Heart left ventricle (tissue), 16 donors: ENCODE measurements at regions not wholly inside any gene's neighbourhood (a gene's known extent, or its start where the extent isn't known, plus 50 kb on each side); places are given as distances from the start of the nearest gene placed in this dataset.
A peak's percentile ranks its signal among the peaks of the same experiment; 100 is the strongest.

ENCODE experiments used
- ATAC-seq, 4 donors: fragments of 200-7000 bp; cut with Tn5 transposase; one replicate each; pipeline ENCODE4 v1.9.1; 2020 to 2022; ENCODE audit warnings: moderate library complexity in 4 of 4, mild to moderate bottlenecking in 3 of 4, moderate number of reproducible peaks in 1 of 4
- DNase-seq, 5 donors: peaks; one replicate each; pipeline ENCODE4 v3.0.0-alpha.2; 2020
- H3K27ac ChIP-seq, 12 donors: fragments of 200-600 bp; sonication (generic) in 4 of 12; one replicate each; pipeline versions ENCODE4 v1.5.0 to v1.8.0; 2016 to 2022; ENCODE audit warnings: mild to moderate bottlenecking in 2 of 12
- H3K27me3 ChIP-seq, 9 donors: fragments of 200-600 bp; sonication (generic) in 2 of 9; one replicate each; pipeline versions ENCODE4 v1.5.1 to v1.8.0; 2016 to 2022; ENCODE audit warnings: mild to moderate bottlenecking in 3 of 9
- H3K36me3 ChIP-seq, 9 donors: fragments of 200-600 bp; sonication (generic) in 2 of 9; one replicate each; pipeline versions ENCODE4 v1.5.0 to v1.8.0; 2018 to 2022; ENCODE audit warnings: mild to moderate bottlenecking in 2 of 9
- H3K4me1 ChIP-seq, 12 donors: fragments of 200-600 bp; sonication (generic) in 4 of 12; one replicate each; pipeline versions ENCODE4 v1.5.0 to v1.8.0; 2016 to 2022; ENCODE audit warnings: mild to moderate bottlenecking in 3 of 12
- H3K4me3 ChIP-seq, 12 donors: fragments of 200-600 bp; sonication (generic) in 4 of 12; one replicate each; pipeline versions ENCODE4 v1.5.0 to v1.8.0; 2017 to 2022; ENCODE audit warnings: mild to moderate bottlenecking in 9 of 12, moderate library complexity in 4 of 12
- H3K9me3 ChIP-seq, 12 donors: fragments of 200-600 bp; sonication (generic) in 4 of 12; one replicate each; pipeline versions ENCODE4 v1.5.0 to v1.8.0; 2016 to 2022; ENCODE audit warnings: mild to moderate bottlenecking in 1 of 12
- POLR2A ChIP-seq, 2 donors: fragments of 450-650 bp; IDR thresholded peaks; one replicate each; pipeline ENCODE4 v1.6.1; 2017; ENCODE audit warnings: antibody characterized with exemption in 2 of 2, mild to moderate bottlenecking in 2 of 2, moderate library complexity in 2 of 2
- WGBS, 4 donors: extraction: QIAGEN DNeasy Blood & Tissue Kit in 2 of 4; methylation state at CpG; one replicate each; pipeline versions ENCODE4 v1.1.5 to v1.1.7; 2013 to 2018; 5-methylcytosine and 5-hydroxymethylcytosine counted together
- intact Hi-C, 10 donors: fragments of 100-400 bp; cut with DNase I; formaldehyde crosslinking; loops; one replicate each; pipeline versions ENCODE4 v1.11.1 to v1.14.2; 2022
- TF ChIP-seq, protein P1 (sequence below), 12 donors: fragments of 200-600 bp; sonication (generic) in 4 of 12; IDR thresholded peaks; one replicate each; pipeline versions ENCODE4 v1.5.0 to v1.8.0; 2018 to 2022; ENCODE audit warnings: antibody characterized with exemption in 12 of 12, mild to moderate bottlenecking in 5 of 12
- donor health status: ischemic (EF 13 %, LVEDD 7.1; RV severe dilation, severe dysfunction).
- donor health status: healthy with polysubstance abuse.
- donor health status: DM: no; HTN: yes; CAD: no.
- donor health status: DM: no; HTN: no; CAD: no.
- donor health status: ischemic (EF 25% LVEDD 6.9; RV normal size, moderate dysfunction).
- donor health status: ischemic (EF 25% LVEDD 5.7; RV mildly dilated, moderate dysfunction).
- donor health status: healthy.
- donor health status: DM: yes; HTN: yes; CAD: no.
- donor health status: ischemic (EF 35%, LVEDD 5.7; RV mildly dilated, moderate dysfunction).
- donor health status: nonischemic (EF 11% LVEDD 7.7; RV severe dilation, severe dysfunction).
- donor health status: DM: yes; HTN: yes; CAD: no.
- donor health status: PGD.
- donor health status: ischemic (EF 29% LVEDD 5.4; RV normal size, mild dysfunction).
- donor health status: nonischemic (EF 23%, LVEDD 6.1; RV moderate dilation, normal function).

DNA sequence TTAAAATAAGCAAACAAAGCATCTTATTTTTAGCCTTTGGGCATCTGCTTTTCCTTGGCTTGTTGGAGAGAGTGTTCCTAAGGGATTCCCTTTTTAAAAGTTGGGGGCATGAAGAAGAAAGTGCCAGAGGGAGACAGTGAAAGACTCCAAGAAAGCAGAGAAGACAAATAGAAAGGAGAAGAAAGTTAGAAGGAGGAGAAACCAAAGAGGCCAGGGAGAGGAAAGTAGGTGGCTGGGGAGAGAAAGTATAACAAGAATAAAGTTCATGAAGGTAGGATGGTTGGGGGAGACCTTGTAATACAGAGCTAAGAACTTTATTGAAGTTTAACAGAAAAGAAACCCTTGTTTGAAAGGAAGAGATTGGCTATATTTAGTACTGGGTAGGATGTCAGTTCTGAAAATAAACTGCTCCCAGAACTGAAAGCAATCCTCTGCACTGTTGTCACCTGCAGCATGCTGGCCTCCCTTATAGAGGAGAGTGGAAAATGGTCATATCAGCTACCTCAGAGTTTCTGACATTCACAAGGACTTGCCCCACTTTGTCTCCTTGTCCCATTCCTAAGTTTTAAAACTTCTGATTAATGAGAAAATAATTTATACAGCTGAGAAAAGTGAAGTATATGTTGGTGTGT is 125.3 kb upstream of the VAMP7 start:
- intact Hi-C loops: no loop called here
- DNase-seq (no peak), ATAC-seq (peak; percentile 47 to 93 (median 80))
- H3K36me3 ChIP-seq: no peaks in the 10 kb centered on the region
- H3K27me3 ChIP-seq: no peaks in the 10 kb centered on the region
- H3K27ac ChIP-seq: peak overlapping the region in 8 of 12 donors; percentile 4 to 71 (median 53)
- H3K4me3 ChIP-seq: no peak overlapping the region
- no peak for TF ChIP-seq POLR2A (IDR thresholded peaks at IDR 0.05)
- TF ChIP-seq, protein P1, sequence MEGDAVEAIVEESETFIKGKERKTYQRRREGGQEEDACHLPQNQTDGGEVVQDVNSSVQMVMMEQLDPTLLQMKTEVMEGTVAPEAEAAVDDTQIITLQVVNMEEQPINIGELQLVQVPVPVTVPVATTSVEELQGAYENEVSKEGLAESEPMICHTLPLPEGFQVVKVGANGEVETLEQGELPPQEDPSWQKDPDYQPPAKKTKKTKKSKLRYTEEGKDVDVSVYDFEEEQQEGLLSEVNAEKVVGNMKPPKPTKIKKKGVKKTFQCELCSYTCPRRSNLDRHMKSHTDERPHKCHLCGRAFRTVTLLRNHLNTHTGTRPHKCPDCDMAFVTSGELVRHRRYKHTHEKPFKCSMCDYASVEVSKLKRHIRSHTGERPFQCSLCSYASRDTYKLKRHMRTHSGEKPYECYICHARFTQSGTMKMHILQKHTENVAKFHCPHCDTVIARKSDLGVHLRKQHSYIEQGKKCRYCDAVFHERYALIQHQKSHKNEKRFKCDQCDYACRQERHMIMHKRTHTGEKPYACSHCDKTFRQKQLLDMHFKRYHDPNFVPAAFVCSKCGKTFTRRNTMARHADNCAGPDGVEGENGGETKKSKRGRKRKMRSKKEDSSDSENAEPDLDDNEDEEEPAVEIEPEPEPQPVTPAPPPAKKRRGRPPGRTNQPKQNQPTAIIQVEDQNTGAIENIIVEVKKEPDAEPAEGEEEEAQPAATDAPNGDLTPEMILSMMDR (IDR thresholded peaks at IDR 0.05): no peak
- peaks cover 0 to 19% (median 0%) of the 10 kb centered on the region in 12 donors for H3K4me1 ChIP-seq
- H3K9me3 ChIP-seq: no peaks in the 10 kb centered on the region

DNA sequence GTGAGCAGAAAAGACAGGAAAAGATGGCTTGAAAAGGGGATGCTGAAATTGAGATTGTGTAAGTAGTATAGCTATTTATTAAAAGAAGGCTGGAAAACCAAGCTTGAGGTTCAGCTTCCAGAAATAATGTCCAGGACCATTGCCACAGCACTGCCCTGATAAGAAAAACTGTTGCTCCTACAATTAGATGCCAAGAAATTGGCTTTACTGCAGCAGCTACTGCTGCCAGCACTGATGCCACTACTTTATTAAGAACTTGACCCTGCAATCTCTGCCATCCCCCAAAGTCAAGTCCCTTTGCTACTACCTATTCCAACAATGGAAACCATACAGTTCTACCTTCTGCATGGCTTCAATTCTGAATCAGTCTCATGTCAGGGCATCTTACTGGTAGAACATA is 130.0 kb upstream of the VAMP7 start:
- intact Hi-C loops: no loop called here
- Histone ChIP-seq H3K4me1 (peaks cover 0 to 27% (median under 1%) of the 10 kb centered on the region in 12 donors), H3K36me3 (no peaks in the 10 kb centered on the region), H3K9me3 (no peaks in the 10 kb centered on the region), H3K27ac (no peak overlapping the region), H3K4me3 (no peak overlapping the region), H3K27me3 (no peaks in the 10 kb centered on the region)
- no peak for DNase-seq
- ATAC-seq: peak in 2 of 4 donors; percentile 36 to 63
- TF ChIP-seq, protein P1 (IDR thresholded peaks at IDR 0.05): no peak
- no peak for TF ChIP-seq POLR2A (IDR thresholded peaks at IDR 0.05)

DNA sequence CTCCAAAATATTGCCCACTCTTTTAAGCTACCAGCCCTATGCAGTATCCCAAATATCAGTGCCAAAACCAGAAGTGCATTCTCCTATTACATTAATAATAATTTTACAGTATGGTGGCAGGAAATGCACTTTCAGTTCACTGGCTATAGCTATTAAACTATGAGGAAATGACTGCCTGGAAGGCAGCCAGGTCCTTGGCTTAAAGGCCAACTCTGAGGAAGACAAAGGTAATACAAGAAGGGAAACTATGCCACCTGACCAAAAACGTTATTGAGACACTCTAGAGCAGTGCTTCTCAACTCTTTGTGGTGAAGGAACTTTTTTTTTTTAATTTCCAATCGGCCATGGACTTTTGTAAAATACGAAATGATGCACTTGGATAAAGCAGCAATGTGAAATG is 133.6 kb upstream of the VAMP7 start:
- ATAC-seq (peak in 2 of 4 donors; percentile 34 to 71), DNase-seq (peak in 4 of 5 donors; percentile 36 to 51 (median 38))
- WGBS, 4 donors: 25 to 36% (median 30%) methylated on average over 3 of the region's 3 CpGs
- TF ChIP-seq, protein P1 (IDR thresholded peaks at IDR 0.05): no peak
- TF ChIP-seq POLR2A (IDR thresholded peaks at IDR 0.05): no peak
- H3K27ac ChIP-seq: no peak overlapping the region
- H3K36me3 ChIP-seq: no peaks in the 10 kb centered on the region
- intact Hi-C loops: no loop called here
- H3K27me3 ChIP-seq: no peaks in the 10 kb centered on the region
- H3K4me1 ChIP-seq: peaks cover 0 to 41% (median 7%) of the 10 kb centered on the region in 12 donors
- no peak overlapping the region for H3K4me3 ChIP-seq
- H3K9me3 ChIP-seq: peaks cover 0 to 7% (median 0%) of the 10 kb centered on the region in 12 donors

DNA sequence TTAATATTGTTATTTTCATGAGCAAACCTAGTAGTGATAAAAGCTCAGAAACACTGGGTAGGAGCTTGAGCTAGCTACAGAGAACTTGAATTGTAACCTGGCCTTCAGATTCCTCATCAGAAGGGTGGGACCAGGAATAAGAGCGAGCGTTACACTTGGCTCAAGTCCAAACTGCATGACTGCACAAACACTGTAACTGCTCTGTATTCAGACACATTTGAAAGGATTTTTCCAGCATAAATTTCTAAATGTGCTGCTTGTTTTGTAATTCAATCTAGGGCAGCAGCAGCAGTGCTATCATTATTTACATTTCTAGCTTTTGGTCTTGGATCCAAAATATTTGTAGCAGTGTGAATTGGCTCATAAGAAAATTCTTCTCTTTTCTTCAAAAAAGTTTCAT is 133.0 kb upstream of the TMLHE start:
- Histone ChIP-seq H3K36me3 (no peaks in the 10 kb centered on the region), H3K4me1 (peaks cover 0 to 41% (median 7%) of the 10 kb centered on the region in 12 donors), H3K27ac (no peak overlapping the region), H3K9me3 (peaks cover 0 to 20% (median 0%) of the 10 kb centered on the region in 12 donors), H3K4me3 (no peak overlapping the region), H3K27me3 (no peaks in the 10 kb centered on the region)
- no peak for TF ChIP-seq POLR2A (IDR thresholded peaks at IDR 0.05)
- TF ChIP-seq, protein P1 (IDR thresholded peaks at IDR 0.05): no peak
- ATAC-seq: peak in 1 of 4 donors; percentile 29
- DNase-seq: peak in 3 of 5 donors; percentile 15 to 37 (median 29)
- WGBS, 4 donors: 10 to 30% (median 28%) methylated on average over 2 of the region's 2 CpGs
- intact Hi-C loops: no loop called here
